ENCODE measurements at regions not wholly inside any gene's neighbourhood (a gene's known extent, or its start where the extent isn't known, plus 50 kb on each side); places are given as distances from the start of the nearest gene placed in this dataset.

DNA sequence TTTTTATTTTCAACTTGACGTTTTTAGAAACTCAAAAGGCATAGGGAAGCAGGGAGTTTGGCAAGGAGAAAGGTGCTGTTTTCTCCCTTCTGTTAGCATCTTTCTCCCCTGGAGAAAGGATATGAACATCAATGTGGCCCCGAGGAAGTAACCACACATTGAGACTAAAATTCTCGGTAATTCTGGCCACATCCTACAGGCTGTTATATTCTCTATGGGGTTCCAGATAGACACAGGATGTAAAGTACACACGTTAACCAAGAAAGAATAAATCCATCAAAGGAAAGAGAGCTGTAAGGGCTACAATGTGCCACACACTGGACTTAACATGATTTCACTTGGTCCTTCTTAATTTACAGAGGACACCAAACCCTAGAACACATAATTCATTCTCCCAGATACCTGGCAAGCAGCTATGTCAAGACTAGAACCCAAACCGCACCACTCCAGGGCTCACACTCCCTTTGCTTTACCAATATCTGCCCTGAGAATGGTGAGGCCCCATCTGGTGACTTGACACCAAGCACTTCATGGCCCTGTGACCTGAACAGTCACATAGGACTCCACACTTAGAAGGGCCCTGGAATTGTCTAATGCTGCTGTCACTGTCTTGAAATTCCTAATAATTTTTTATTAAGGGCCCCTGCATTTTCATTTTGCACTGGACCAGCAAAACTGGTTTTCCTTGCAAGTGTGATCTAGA, 73.9 kb downstream of the PRLHR start:
- Histone ChIP-seq H4K20me1 (ENCODE audit: low read depth, low read length) (no peaks in the 10 kb centered on the region), H3K9me3 (ENCODE audit: insufficient read depth, low read length) (no peaks in the 10 kb centered on the region; the same call in 1 of the 2 replicates), H3K4me3 (ENCODE audit: insufficient read depth, low read length, poor library complexity, severe bottlenecking) (no peak overlapping the region), H3K27me3 (ENCODE audit: low read length) (no peaks in the 10 kb centered on the region), H2AFZ (ENCODE audit: low read depth, low read length, severe bottlenecking) (no peak overlapping the region), H3K36me3 (ENCODE audit: low read length) (no peaks in the 10 kb centered on the region), H3K4me2 (ENCODE audit: low read depth, low read length, poor library complexity, severe bottlenecking) (no peak overlapping the region), H3K9ac (ENCODE audit: low read length) (no peak overlapping the region), H3K79me2 (ENCODE audit: insufficient read depth, low read length) (no peaks in the 10 kb centered on the region), H3K9me2 (replicated peaks; ENCODE audit: insufficient read depth, low read length) (no peaks in the 10 kb centered on the region), H3F3A (ENCODE audit: insufficient read depth) (no peaks in the 10 kb centered on the region), H3K27ac (ENCODE audit: low read depth, low read length) (no peak overlapping the region)
- TF ChIP-seq, protein P1, sequence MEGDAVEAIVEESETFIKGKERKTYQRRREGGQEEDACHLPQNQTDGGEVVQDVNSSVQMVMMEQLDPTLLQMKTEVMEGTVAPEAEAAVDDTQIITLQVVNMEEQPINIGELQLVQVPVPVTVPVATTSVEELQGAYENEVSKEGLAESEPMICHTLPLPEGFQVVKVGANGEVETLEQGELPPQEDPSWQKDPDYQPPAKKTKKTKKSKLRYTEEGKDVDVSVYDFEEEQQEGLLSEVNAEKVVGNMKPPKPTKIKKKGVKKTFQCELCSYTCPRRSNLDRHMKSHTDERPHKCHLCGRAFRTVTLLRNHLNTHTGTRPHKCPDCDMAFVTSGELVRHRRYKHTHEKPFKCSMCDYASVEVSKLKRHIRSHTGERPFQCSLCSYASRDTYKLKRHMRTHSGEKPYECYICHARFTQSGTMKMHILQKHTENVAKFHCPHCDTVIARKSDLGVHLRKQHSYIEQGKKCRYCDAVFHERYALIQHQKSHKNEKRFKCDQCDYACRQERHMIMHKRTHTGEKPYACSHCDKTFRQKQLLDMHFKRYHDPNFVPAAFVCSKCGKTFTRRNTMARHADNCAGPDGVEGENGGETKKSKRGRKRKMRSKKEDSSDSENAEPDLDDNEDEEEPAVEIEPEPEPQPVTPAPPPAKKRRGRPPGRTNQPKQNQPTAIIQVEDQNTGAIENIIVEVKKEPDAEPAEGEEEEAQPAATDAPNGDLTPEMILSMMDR (IDR thresholded peaks at IDR 0.05; ENCODE audit: insufficient read depth, low read length, poor library complexity, severe bottlenecking) = no peak
- TF ChIP-seq EZH2phosphoT487 (conservative IDR thresholded peaks at IDR 0.05; ENCODE audit: low read length) = no peak

DNA sequence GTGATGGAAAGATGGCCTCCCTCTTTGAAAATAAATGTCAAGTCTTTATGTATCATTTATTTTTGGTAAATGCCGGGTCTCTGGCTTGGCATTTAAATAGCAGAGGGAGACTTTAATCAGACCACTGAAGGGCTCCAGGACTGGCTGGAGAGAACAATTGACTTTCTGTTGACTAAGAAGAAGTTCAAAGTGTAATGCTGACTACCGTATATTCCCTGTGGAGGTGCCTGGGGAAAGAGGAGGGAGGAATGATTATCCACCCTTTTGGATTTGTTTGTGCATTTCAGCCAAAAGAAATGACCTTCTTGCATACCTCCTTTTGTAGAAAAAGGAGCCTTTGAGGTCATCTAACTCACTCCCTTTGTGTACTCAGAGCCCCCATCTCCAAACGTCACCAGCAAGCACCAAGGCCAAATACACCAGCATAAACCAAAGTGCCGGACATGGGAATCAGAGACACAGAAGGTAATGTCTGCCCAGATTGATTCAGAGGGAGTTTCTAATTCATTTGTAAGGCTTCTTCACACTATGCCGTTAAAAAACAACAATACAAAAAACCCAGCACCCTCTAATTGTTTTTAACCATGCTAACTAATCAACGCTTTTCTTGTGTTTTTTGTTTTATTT, 75.2 kb downstream of the PRLHR start:
- Histone ChIP-seq H3F3A (ENCODE audit: insufficient read depth) (no peaks in the 10 kb centered on the region), H3K4me3 (ENCODE audit: insufficient read depth, low read length, poor library complexity, severe bottlenecking) (no peak overlapping the region), H4K20me1 (ENCODE audit: low read depth, low read length) (no peaks in the 10 kb centered on the region), H3K27me3 (ENCODE audit: low read length) (no peaks in the 10 kb centered on the region), H3K9ac (ENCODE audit: low read length) (no peak overlapping the region), H3K36me3 (ENCODE audit: low read length) (no peaks in the 10 kb centered on the region), H3K9me3 (ENCODE audit: insufficient read depth, low read length) (no peaks in the 10 kb centered on the region; the same call in 1 of the 2 replicates), H2AFZ (ENCODE audit: low read depth, low read length, severe bottlenecking) (no peak overlapping the region), H3K79me2 (ENCODE audit: insufficient read depth, low read length) (no peaks in the 10 kb centered on the region), H3K9me2 (replicated peaks; ENCODE audit: insufficient read depth, low read length) (no peaks in the 10 kb centered on the region), H3K27ac (ENCODE audit: low read depth, low read length) (no peak overlapping the region), H3K4me2 (ENCODE audit: low read depth, low read length, poor library complexity, severe bottlenecking) (no peak overlapping the region)
- no peak for TF ChIP-seq EZH2phosphoT487 (conservative IDR thresholded peaks at IDR 0.05; ENCODE audit: low read length)
- TF ChIP-seq, protein P1 (IDR thresholded peaks at IDR 0.05; ENCODE audit: insufficient read depth, low read length, poor library complexity, severe bottlenecking) = no peak

DNA sequence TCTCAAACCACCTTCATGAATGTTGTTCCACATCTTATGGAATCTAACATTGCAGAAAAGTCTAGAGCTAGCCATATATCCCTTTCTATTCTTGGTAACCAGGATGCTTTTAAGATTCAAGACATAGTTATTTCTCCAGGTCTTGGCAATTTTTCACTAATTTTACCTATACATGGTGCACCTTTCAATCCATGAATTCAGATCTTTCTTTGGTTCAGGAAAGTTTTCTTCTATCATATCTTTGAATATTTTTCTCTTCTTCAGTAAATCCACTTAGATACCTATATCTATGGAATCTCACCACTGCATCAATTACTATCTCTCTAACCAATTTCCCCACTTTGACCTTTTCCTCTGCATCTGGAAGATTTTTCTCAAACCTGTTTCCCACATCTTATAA, 77.4 kb downstream of the PRLHR start:
- Histone ChIP-seq H3K27ac (ENCODE audit: low read depth, low read length) (no peak overlapping the region), H2AFZ (ENCODE audit: low read depth, low read length, severe bottlenecking) (no peak overlapping the region), H3K9me2 (replicated peaks; ENCODE audit: insufficient read depth, low read length) (no peaks in the 10 kb centered on the region), H3K79me2 (ENCODE audit: insufficient read depth, low read length) (no peaks in the 10 kb centered on the region), H3K9me3 (ENCODE audit: insufficient read depth, low read length) (no peaks in the 10 kb centered on the region; the same call in 1 of the 2 replicates), H3K9ac (ENCODE audit: low read length) (no peak overlapping the region), H3F3A (ENCODE audit: insufficient read depth) (no peaks in the 10 kb centered on the region), H3K4me3 (ENCODE audit: insufficient read depth, low read length, poor library complexity, severe bottlenecking) (no peak overlapping the region), H3K4me2 (ENCODE audit: low read depth, low read length, poor library complexity, severe bottlenecking) (no peak overlapping the region), H4K20me1 (ENCODE audit: low read depth, low read length) (no peaks in the 10 kb centered on the region), H3K27me3 (ENCODE audit: low read length) (no peaks in the 10 kb centered on the region), H3K36me3 (ENCODE audit: low read length) (no peaks in the 10 kb centered on the region)
- TF ChIP-seq, protein P1 (IDR thresholded peaks at IDR 0.05; ENCODE audit: insufficient read depth, low read length, poor library complexity, severe bottlenecking) = no peak
- no peak for TF ChIP-seq EZH2phosphoT487 (conservative IDR thresholded peaks at IDR 0.05; ENCODE audit: low read length)
